Parathyroid adenoma (tissue), 2 donors: ENCODE measurements at regions not wholly inside any gene's neighbourhood (a gene's known extent, or its start where the extent isn't known, plus 50 kb on each side); places are given as distances from the start of the nearest gene placed in this dataset.

ENCODE experiments used
- H2AFZ ChIP-seq: fragments of 300-600 bp; sonication (generic); one replicate; pipeline ENCODE4 v1.7.0; 2017; ENCODE audit warnings: antibody characterized with exemption, mild to moderate bottlenecking
- H3K27ac ChIP-seq: fragments of 300-600 bp; sonication (generic); one replicate; pipeline ENCODE4 v1.7.0; 2017
- H3K27me3 ChIP-seq: fragments of 300-600 bp; sonication (generic); one replicate; pipeline ENCODE4 v1.7.0; 2017; ENCODE audit warnings: low read length; ENCODE audit not compliant: control insufficient read depth, insufficient read depth
- H3K36me3 ChIP-seq: fragments of 300-600 bp; sonication (generic); one replicate; pipeline ENCODE4 v1.7.0; 2017; ENCODE audit warnings: low read length; ENCODE audit not compliant: control insufficient read depth, insufficient read depth
- H3K4me1 ChIP-seq: fragments of 300-600 bp; sonication (generic); one replicate; pipeline ENCODE4 v1.7.0; 2017; ENCODE audit warnings: control low read depth
- H3K4me2 ChIP-seq: fragments of 300-600 bp; sonication (generic); one replicate; pipeline ENCODE4 v1.7.0; 2017; ENCODE audit warnings: low read length
- H3K4me3 ChIP-seq: fragments of 300-600 bp; sonication (generic); one replicate; pipeline ENCODE4 v1.7.0; 2017; ENCODE audit warnings: low read depth, low read length
- H3K79me2 ChIP-seq: fragments of 300-600 bp; sonication (generic); one replicate; pipeline ENCODE4 v1.7.0; 2017; ENCODE audit warnings: control low read depth
- H3K9ac ChIP-seq: fragments of 300-600 bp; sonication (generic); one replicate; pipeline ENCODE4 v1.7.0; 2017; ENCODE audit warnings: mild to moderate bottlenecking
- H3K9me3 ChIP-seq: fragments of 300-600 bp; sonication (generic); one replicate; pipeline ENCODE4 v1.7.0; 2017; ENCODE audit warnings: low read length; ENCODE audit not compliant: control insufficient read depth
- TF ChIP-seq, protein P1 (sequence below): fragments of 300-600 bp; sonication (generic); IDR thresholded peaks from one replicate; pipeline ENCODE4 v1.7.0; 2017; ENCODE audit warnings: antibody characterized with exemption, mild to moderate bottlenecking
- donor health status: primary hyperparathyroidism.

- Histone ChIP-seq H3K4me3 (no peak overlapping the region), H3K36me3 (no peaks in the 10 kb centered on the region), H3K27ac (no peak overlapping the region), H3K4me1 (no peaks in the 10 kb centered on the region), H3K9ac (no peak overlapping the region), H3K27me3 (no peaks in the 10 kb centered on the region), H2AFZ (no peak overlapping the region), H3K79me2 (no peaks in the 10 kb centered on the region), H3K9me3 (no peaks in the 10 kb centered on the region), H3K4me2 (no peak overlapping the region)
- TF ChIP-seq, protein P1, sequence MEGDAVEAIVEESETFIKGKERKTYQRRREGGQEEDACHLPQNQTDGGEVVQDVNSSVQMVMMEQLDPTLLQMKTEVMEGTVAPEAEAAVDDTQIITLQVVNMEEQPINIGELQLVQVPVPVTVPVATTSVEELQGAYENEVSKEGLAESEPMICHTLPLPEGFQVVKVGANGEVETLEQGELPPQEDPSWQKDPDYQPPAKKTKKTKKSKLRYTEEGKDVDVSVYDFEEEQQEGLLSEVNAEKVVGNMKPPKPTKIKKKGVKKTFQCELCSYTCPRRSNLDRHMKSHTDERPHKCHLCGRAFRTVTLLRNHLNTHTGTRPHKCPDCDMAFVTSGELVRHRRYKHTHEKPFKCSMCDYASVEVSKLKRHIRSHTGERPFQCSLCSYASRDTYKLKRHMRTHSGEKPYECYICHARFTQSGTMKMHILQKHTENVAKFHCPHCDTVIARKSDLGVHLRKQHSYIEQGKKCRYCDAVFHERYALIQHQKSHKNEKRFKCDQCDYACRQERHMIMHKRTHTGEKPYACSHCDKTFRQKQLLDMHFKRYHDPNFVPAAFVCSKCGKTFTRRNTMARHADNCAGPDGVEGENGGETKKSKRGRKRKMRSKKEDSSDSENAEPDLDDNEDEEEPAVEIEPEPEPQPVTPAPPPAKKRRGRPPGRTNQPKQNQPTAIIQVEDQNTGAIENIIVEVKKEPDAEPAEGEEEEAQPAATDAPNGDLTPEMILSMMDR: no peak
These were observed 612.2 kb upstream of the SLC39A10 start for GRCh38 chr2:195044801-195045200.

DNA sequence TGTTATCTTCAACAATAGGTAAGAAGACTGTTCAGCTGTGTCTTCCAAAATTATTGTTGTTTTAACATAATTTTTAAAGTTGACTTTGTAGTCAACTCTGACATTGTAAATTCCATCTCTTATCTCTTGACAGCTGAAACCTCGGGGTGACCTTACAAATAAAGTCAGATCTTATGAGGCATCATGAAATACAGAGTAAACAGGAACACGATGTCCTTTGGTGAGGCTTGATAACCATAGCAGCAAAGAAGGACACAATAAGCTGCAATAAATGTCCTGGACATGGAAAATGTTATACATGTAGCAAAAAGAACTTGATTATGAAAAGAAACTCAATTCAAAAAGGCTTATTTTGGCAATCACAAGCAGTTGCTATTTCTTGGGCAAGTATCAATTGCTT is 618.9 kb upstream of the SLC39A10 start:
- Histone ChIP-seq H3K9me3 (no peaks in the 10 kb centered on the region), H3K79me2 (no peaks in the 10 kb centered on the region), H3K27me3 (no peaks in the 10 kb centered on the region), H3K4me3 (no peak overlapping the region), H3K9ac (no peak overlapping the region), H2AFZ (no peak overlapping the region), H3K4me1 (no peaks in the 10 kb centered on the region), H3K27ac (no peak overlapping the region), H3K36me3 (no peaks in the 10 kb centered on the region), H3K4me2 (no peak overlapping the region)
- TF ChIP-seq, protein P1: no peak

GRCh38 chr2:195037045-195037444 is 620.0 kb upstream of the SLC39A10 start:
- TF ChIP-seq, protein P1: no peak

DNA sequence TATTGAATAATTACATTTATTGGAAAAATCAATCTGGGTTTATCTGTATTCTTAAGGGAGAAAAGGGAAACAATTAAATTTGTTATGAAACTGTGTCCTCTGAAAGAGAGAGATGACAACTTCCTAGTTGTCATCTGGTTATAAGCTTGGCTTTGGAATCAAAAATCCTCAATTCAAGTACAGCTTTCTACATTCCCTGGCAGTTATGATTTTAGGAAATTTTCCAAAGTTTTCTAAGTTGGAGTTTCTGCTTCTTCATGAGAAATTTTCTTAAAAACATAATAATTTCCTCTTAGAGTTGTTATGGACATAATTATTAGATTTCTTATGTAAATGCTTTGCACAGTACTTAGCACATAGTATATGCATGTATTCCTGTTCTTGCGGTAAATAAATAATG is 625.6 kb upstream of the SLC39A10 start:
- H3K4me1 ChIP-seq: no peaks in the 10 kb centered on the region
- H3K4me3 ChIP-seq: no peak overlapping the region
- no peaks in the 10 kb centered on the region for H3K9me3 ChIP-seq
- H3K9ac ChIP-seq: no peak overlapping the region
- no peak overlapping the region for H2AFZ ChIP-seq
- no peaks in the 10 kb centered on the region for H3K79me2 ChIP-seq
- H3K27me3 ChIP-seq: no peaks in the 10 kb centered on the region
- H3K4me2 ChIP-seq: no peak overlapping the region
- H3K27ac ChIP-seq: no peak overlapping the region
- H3K36me3 ChIP-seq: no peaks in the 10 kb centered on the region
- TF ChIP-seq, protein P1: no peak

More at GRCh38 chr2:195037045-195037444, 620.0 kb upstream of the SLC39A10 start:
- Histone ChIP-seq H3K4me3 (no peak overlapping the region), H3K27me3 (no peaks in the 10 kb centered on the region), H3K9me3 (no peaks in the 10 kb centered on the region), H3K4me2 (no peak overlapping the region), H2AFZ (no peak overlapping the region), H3K4me1 (no peaks in the 10 kb centered on the region), H3K36me3 (no peaks in the 10 kb centered on the region), H3K9ac (no peak overlapping the region), H3K27ac (no peak overlapping the region), H3K79me2 (no peaks in the 10 kb centered on the region)

- Histone ChIP-seq H3K4me2 (no peak overlapping the region), H3K36me3 (no peaks in the 10 kb centered on the region), H3K27ac (no peak overlapping the region), H3K4me3 (no peak overlapping the region), H2AFZ (no peak overlapping the region), H3K27me3 (no peaks in the 10 kb centered on the region), H3K9ac (no peak overlapping the region), H3K4me1 (no peaks in the 10 kb centered on the region), H3K79me2 (no peaks in the 10 kb centered on the region), H3K9me3 (no peaks in the 10 kb centered on the region)
- TF ChIP-seq, protein P1: no peak
These were observed 627.0 kb upstream of the SLC39A10 start for GRCh38 chr2:195029804-195030654.
